NT2/D1 (cell line): ENCODE measurements at regions not wholly inside any gene's neighbourhood (a gene's known extent, or its start where the extent isn't known, plus 50 kb on each side); places are given as distances from the start of the nearest gene placed in this dataset.

Source experiments
- YY1 ChIP-seq: IDR thresholded peaks from 2 replicates; pipeline ENCODE4 v1.6.1; 2011; ENCODE audit not compliant: insufficient read length, insufficient read depth
- ZNF274 ChIP-seq: IDR thresholded peaks from 2 replicates; pipeline ENCODE4 v1.6.1; 2011; ENCODE audit warnings: mild to moderate bottlenecking, low read depth, low read length

DNA sequence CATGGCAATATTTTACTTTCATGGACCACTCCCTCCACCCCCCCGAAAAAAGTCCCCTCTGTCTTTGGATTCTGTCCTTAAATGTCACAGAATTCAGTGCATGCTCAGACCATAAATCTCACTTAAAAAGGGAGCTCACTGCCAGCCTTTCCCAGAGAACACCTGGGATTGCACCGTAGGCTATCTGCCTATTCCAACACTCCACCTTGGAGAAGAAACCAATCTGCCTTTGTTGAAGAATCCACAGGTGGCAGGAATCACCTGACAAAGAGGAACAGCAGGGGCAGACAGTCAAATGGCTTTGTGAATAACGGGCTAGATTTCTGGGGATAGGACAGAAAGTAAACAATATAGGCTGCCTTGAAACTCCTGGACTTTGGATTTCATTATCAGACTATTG is 306.7 kb upstream of the BRINP1 start:
- TF ChIP-seq ZNF274 (no peak), YY1 (no peak)
